ENCODE measurements at regions not wholly inside any gene's neighbourhood (a gene's known extent, or its start where the extent isn't known, plus 50 kb on each side); places are given as distances from the start of the nearest gene placed in this dataset.
"Not testable (repeated sequence)": the region's sequence is repeated elsewhere in the genome, so short reads cannot be mapped to it uniquely, and the experiment has no call there.

DNA sequence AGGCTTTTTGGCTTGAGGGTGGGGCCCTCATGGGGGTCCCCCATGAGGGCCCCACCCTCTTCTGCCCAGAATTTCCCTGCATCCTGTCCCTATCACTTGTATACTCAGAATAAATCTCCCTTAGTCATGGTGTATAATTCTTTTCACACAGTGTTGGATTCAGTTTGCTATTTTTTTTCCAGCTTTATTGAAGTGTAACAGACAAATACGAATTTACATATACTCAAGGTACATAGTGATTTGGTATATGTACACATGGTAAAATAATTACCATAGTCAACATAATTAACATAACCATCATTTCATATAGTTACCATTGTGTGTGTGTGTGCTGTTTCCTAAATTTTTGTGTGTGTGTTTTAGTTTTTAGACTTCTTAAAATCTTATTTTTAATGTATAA is 289.4 kb downstream of the CNTNAP3B start:
- H3K4me1 ChIP-seq; H3K36me3 ChIP-seq; H3K27ac ChIP-seq (replicated peaks); DNase-seq; intact Hi-C loops (cut with micrococcal nuclease); H3K9me3 ChIP-seq (replicated peaks); H3K27me3 ChIP-seq (ENCODE audit: low read depth); H3K4me3 ChIP-seq: not testable (repeated sequence)

DNA sequence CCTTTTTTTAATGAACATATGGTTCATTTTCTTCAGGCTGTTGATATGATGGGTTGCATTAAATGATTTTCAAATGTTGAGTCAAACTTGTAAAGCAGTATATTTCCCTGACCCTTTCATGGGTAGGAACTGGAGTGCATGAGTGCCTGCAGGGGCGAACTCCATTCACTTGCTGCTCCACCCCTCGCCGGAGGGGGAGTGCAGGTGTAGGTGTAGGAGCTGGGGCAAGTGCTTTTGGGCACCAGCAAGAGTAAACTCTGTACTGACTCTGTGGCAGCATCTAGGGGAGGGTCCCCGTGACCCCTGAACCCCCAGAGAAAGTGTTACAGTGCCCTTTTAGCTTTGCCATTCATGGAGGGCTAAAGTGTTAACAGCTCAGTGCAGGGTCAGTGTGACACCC is 290.3 kb downstream of the CNTNAP3B start:
- H3K4me3 ChIP-seq; H3K4me1 ChIP-seq; H3K27ac ChIP-seq (replicated peaks); H3K27me3 ChIP-seq (ENCODE audit: low read depth); H3K36me3 ChIP-seq; intact Hi-C loops (cut with micrococcal nuclease); H3K9me3 ChIP-seq (replicated peaks); DNase-seq: not testable (repeated sequence)

DNA sequence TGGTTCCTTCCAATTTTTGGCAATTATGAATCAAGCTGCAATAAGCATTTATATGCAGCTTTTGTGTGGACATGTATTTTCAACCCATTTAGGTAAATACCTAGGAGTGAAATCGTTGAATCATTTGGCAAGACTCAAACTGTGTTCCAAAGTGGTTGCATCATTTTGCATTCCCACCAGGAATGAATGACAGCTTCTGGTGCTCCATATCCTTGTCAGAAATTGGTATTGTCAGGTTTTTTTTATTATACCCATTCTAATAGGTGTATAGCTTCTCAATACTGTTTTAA is 290.7 kb downstream of the CNTNAP3B start:
- H3K9me3 ChIP-seq (replicated peaks); H3K4me1 ChIP-seq; intact Hi-C loops (cut with micrococcal nuclease); DNase-seq; H3K4me3 ChIP-seq; H3K36me3 ChIP-seq; H3K27me3 ChIP-seq (ENCODE audit: low read depth); H3K27ac ChIP-seq (replicated peaks): not testable (repeated sequence)

DNA sequence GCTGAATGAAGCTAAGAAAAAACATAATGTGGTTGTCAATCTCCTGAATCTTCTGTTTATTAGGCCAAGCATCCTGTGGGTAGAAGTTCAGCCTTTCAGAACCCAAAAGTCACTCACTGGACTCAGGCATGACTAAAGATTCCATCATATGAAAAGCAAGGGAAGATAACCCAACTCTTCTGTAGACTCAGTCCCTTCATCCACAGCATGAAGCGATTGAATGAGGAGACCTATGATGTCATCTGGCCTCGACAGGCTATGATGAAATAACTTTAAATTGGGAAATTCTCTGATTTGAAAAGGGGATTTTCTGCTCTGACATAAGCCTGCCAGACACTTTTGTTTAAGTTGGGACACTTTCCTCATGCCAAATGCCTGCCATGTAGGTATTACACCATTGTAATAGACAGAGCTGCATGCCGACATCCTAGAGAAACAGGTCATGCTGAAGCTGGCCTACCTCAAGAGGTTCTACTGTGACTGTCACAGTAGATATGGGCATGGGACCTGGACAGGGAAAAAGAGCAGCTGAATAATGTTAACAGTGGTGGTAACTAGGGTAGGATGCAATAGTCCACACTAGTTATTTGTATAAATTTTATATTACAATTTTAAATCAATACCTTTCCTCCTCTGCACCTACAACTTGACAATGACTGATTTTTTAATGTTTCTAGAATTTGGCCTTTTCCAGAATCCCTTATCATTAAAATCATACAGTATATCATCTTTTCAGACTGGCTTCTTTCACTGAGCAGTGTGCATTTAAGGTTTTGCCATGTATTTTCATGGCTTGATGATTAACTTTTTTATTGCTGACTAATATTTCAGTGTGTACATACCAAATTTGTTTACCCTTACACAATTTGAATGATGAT is 291.3 kb downstream of the CNTNAP3B start:
- H3K4me1 ChIP-seq; H3K9me3 ChIP-seq (replicated peaks); H3K27me3 ChIP-seq (ENCODE audit: low read depth); H3K4me3 ChIP-seq; H3K27ac ChIP-seq (replicated peaks); H3K36me3 ChIP-seq; intact Hi-C loops (cut with micrococcal nuclease); DNase-seq: not testable (repeated sequence)

DNA sequence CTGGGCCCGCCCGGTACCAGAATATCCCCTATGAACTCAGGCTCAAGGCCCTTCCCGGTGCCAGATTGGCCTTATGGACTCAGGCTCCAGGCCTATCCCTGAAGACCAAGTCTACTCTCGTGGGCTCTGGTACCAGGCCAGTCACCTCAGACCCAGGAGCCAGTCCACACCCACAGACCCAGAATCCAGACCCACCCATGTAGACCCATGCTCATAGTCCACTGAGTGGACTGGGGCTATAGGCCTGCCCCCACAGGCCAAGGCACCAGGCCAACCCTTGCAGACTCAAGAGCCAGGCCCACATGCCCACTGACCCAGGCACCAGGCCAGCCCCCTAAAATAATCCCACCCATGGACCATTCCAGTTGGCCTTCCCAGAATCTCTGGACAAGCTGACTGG is 296.1 kb downstream of the CNTNAP3B start:
- H3K9me3 ChIP-seq (replicated peaks); intact Hi-C loops (cut with micrococcal nuclease); H3K36me3 ChIP-seq; H3K27me3 ChIP-seq (ENCODE audit: low read depth); H3K27ac ChIP-seq (replicated peaks); H3K4me1 ChIP-seq; H3K4me3 ChIP-seq; DNase-seq: not testable (repeated sequence)

DNA sequence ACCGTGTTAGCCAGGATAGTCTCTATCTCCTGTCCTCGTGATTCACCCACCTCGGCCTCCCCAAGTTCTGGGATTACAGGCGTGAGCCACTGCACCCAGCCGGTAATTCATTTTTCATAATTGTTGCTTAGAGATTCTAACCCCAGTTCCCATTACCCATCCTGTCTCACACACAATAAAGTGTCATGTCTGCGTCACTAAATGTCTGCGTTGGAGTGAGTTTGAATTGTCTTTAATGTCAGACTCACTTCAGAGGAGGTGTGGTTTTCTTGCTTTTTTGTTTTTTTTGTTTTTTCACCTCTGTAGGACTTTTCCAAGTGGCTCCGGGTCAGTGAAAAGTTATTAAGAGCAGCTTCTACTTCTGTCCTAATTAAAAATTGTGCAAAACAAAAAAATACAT is 304.5 kb downstream of the CNTNAP3B start:
- H3K36me3 ChIP-seq; H3K9me3 ChIP-seq (replicated peaks); H3K4me3 ChIP-seq; H3K27ac ChIP-seq (replicated peaks); DNase-seq; H3K4me1 ChIP-seq; intact Hi-C loops (cut with micrococcal nuclease); H3K27me3 ChIP-seq (ENCODE audit: low read depth): not testable (repeated sequence)

DNA sequence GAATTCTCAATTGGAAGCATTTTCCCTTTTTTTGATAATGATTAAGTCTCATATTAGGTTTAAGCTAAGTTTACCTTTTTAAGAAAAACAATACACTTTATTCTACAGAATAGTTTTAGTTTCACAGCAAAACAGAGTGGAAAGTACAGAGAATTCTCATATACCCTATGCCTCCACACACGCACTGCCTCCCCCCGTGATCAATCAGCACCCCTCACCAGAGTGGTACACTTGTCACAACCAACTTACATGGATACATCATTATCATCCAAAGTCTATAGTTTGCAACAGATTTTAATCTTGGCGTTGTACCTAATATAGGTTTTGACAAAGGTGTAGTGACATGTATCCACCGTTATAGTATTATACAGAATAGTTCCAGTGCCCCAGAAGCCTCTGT is 326.5 kb downstream of the CNTNAP3B start:
- H3K4me3 ChIP-seq; H3K27ac ChIP-seq (replicated peaks); H3K36me3 ChIP-seq; intact Hi-C loops (cut with micrococcal nuclease); H3K27me3 ChIP-seq (ENCODE audit: low read depth); H3K9me3 ChIP-seq (replicated peaks); DNase-seq; H3K4me1 ChIP-seq: not testable (repeated sequence)

DNA sequence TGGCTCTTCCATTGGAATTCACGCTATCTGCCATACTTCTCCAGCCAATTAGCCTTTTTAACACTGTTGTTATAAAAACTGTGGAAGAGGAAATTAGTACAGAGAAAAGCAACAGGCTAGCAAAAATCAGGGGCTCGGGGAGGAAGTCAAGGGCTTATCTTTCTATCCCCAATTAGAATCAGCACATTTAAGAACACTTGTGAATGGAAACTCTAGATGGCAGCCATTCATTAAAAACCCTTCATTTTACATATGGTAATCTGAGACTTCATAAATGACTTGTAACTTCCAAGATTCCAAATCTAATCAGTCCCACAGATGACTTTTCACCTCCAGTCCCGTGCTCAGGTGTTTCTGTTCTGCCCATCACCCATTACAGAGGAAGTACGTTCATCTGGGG is 330.5 kb downstream of the CNTNAP3B start:
- H3K36me3 ChIP-seq; DNase-seq; H3K27ac ChIP-seq (replicated peaks); H3K4me3 ChIP-seq; H3K4me1 ChIP-seq; H3K27me3 ChIP-seq (ENCODE audit: low read depth); H3K9me3 ChIP-seq (replicated peaks); intact Hi-C loops (cut with micrococcal nuclease): not testable (repeated sequence)

DNA sequence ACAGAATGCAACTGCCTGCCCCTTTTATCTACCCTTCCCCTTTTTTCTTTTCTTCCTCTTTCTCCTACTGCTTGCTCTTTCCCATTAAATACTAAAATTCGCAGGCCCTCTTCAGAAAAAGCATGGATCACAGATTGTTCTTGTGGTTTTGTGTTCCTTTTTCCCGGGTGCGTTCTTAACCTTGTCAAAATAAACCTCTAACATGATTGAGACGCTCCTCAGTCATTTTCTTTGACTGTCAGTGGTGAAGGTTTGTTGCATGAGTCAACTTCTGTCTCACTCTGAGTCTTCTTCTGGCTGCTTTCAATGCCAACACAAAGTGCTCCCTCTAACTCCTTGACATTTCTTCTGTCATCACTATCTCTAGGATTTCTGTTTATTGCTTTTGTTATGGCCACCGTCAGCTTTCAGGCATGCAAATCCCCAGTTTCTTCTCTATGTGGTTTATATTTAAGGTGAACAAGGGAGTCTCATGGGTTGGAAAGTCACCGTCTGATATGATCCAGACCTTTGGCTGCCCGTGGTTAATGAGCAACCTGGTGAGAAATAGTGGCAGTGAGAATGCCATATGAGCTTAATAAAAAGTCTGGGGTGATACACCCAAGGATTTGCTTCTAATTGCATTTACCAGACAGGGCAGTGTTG is 338.4 kb downstream of the CNTNAP3B start:
- H3K4me1 ChIP-seq; H3K36me3 ChIP-seq; H3K4me3 ChIP-seq; H3K9me3 ChIP-seq (replicated peaks); H3K27ac ChIP-seq (replicated peaks); intact Hi-C loops (cut with micrococcal nuclease); H3K27me3 ChIP-seq (ENCODE audit: low read depth); DNase-seq: not testable (repeated sequence)

DNA sequence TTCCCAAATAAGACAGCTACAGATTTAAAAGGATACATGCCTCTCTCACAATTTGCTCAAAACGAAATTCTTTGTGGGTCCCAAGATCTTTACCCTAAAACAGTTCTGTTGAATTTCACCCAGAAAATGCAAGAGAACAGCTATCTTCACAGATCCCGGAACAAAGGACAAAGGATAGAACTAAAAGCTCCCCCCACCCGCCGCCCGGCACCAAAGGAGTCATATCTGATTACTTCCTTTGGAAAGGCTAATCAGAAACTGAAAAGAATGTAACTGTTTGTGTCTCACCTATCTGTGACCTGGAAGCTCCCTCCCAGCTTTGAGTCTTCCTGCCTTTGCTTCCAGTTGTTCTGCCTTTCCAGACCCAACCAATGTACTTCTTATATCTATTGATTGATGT is 339.2 kb downstream of the CNTNAP3B start:
- H3K27ac ChIP-seq (replicated peaks); H3K9me3 ChIP-seq (replicated peaks); H3K27me3 ChIP-seq (ENCODE audit: low read depth); H3K4me1 ChIP-seq; H3K36me3 ChIP-seq; DNase-seq; H3K4me3 ChIP-seq; intact Hi-C loops (cut with micrococcal nuclease): not testable (repeated sequence)

DNA sequence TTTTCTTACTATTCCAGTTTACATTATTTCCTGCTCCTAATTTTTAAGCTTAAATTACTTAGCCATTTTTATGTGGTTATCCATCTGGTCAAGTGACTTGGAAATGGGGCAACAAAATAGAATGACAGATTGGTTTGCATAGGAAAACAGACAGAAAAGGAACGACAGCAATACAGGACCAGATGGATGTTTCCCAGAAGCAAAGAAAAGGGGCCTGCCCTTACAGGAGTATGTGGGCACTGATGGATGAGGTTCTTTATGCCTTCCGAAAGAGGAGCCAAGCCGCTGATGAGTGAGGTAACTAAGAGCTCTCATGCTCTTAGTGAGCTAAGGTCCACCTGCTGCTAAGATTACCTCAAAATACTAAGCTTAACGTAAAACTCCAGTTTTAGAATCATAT is 339.8 kb downstream of the CNTNAP3B start:
- H3K9me3 ChIP-seq (replicated peaks); H3K4me3 ChIP-seq; H3K27me3 ChIP-seq (ENCODE audit: low read depth); H3K36me3 ChIP-seq; H3K4me1 ChIP-seq; DNase-seq; H3K27ac ChIP-seq (replicated peaks); intact Hi-C loops (cut with micrococcal nuclease): not testable (repeated sequence)

DNA sequence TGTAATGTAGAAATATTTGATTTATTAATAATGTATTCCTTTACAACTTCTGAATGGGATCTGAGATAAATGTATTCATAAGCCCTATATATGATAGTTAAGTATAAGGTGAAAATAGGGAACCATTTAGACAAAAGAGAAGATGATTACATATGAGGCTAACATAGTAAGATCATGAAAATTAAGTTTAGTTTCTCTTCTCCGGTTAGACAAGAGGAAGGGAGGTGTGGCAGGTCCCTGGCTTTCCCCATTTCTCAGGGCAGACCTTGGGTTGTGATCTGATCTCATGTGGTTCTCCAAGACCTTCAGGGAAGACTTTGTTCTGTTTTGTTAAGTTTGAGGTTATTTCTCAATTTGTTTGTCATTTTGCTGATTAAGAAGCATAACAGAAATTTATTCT is 341.3 kb downstream of the CNTNAP3B start:
- H3K9me3 ChIP-seq (replicated peaks); H3K36me3 ChIP-seq; H3K4me3 ChIP-seq; H3K27me3 ChIP-seq (ENCODE audit: low read depth); H3K4me1 ChIP-seq; DNase-seq; H3K27ac ChIP-seq (replicated peaks); intact Hi-C loops (cut with micrococcal nuclease): not testable (repeated sequence)

DNA sequence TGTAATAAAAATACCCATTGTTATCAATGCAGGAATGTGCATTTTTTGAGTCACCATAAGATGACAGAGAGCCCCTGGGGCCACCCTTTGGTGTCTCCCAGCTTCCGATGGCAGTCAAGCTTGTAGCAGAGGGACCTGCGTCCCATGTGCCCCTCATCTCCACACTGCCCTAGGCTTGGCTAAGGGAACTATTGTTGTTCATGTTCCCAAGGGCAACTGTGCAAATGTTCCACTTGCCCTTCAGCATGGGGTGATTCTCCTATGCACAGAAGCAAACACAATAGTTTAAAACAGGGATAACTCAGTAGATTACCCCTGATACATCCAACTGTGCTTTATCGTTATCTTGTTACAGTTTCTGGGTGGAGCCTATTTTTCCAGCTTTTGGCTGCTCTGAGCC is 342.0 kb downstream of the CNTNAP3B start:
- H3K4me1 ChIP-seq; H3K4me3 ChIP-seq; H3K27me3 ChIP-seq (ENCODE audit: low read depth); H3K9me3 ChIP-seq (replicated peaks); intact Hi-C loops (cut with micrococcal nuclease); H3K36me3 ChIP-seq; DNase-seq; H3K27ac ChIP-seq (replicated peaks): not testable (repeated sequence)

DNA sequence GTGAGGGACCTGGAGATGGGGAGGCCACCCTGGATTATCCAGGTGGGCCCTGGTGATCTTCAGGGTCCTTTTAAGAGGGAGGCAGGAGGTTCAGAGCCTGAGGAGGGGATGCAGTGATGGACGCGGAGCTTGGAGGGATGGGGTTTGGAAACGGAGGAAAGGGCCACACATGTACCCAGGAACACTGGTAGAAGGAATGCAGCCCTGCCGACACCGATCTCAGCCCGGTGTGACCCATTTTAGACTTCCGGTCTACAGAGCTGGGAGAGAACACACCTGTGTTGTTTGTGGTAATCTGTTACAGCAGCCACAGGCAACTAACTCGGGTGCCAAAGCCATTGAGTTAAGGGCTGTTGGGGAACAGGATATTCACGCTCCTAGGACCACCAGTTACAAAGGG is 345.2 kb downstream of the CNTNAP3B start:
- H3K27ac ChIP-seq (replicated peaks); DNase-seq; H3K4me3 ChIP-seq; H3K4me1 ChIP-seq; H3K9me3 ChIP-seq (replicated peaks); H3K27me3 ChIP-seq (ENCODE audit: low read depth); H3K36me3 ChIP-seq; intact Hi-C loops (cut with micrococcal nuclease): not testable (repeated sequence)

All from left ventricle myocardium inferior (tissue), 1 donor.